ENCODE measurements at regions not wholly inside any gene's neighbourhood (a gene's known extent, or its start where the extent isn't known, plus 50 kb on each side); places are given as distances from the start of the nearest gene placed in this dataset.

- Histone ChIP-seq H3K36me3 (no peaks in the 10 kb centered on the region), H3K4me1 (no peaks in the 10 kb centered on the region), H3K9me3 (no peaks in the 10 kb centered on the region), H3K27ac (no peak overlapping the region), H3K4me3 (no peak overlapping the region), H3K27me3 (no peaks in the 10 kb centered on the region)
- ATAC-seq = no peak
- WGBS, 2 donors (ENCODE audit: low coverage in 1 of 2) = 75 to 81% methylated on average over 1 to 3 of the region's 3 CpGs
- TF ChIP-seq POLR2AphosphoS5 (IDR thresholded peaks at IDR 0.05) = no peak
- TF ChIP-seq EP300 (IDR thresholded peaks at IDR 0.05) = no peak
- TF ChIP-seq CTCF (IDR thresholded peaks at IDR 0.05) = no peak
- no peak for TF ChIP-seq POLR2A (IDR thresholded peaks at IDR 0.05)
These were observed 121.9 kb downstream of the EMP1 start for GRCh38 chr12:13318231-13319015.

DNA sequence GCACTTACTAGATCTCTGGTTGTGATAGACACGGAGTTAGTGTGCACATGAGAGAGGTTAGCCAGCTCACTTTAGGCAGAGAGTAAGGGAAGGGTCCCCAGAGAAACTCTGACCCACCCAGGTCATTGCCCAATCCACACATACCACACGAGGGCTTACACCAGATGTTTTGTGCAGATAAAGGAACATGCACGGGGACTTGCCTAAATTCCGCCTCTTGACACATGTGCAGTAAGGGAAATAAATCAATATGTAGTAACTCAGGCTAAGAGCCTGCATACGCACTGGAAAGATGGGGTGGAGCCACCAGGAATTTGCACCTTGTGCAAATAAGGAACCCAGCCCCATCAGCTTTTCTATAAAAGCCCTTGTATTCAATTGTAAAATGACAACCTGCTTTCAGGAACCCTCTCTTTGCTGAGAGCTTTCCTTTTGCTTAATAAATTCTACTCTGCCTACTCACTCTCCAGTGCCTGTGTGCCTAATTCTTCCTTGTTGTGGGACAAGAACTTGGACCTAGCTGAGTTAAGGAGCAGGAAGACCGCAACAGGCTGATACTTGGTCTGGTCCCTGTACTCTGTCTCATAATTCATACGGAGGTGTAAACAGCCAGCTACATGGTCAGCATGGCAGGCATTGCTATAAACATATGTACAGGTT, 120.2 kb downstream of the EMP1 start:
- Histone ChIP-seq H3K27ac (no peak overlapping the region), H3K27me3 (no peaks in the 10 kb centered on the region), H3K36me3 (no peaks in the 10 kb centered on the region), H3K4me1 (no peaks in the 10 kb centered on the region), H3K4me3 (no peak overlapping the region), H3K9me3 (no peaks in the 10 kb centered on the region)
- no peak for TF ChIP-seq EP300 (IDR thresholded peaks at IDR 0.05)
- TF ChIP-seq POLR2AphosphoS5 (IDR thresholded peaks at IDR 0.05) = no peak
- no peak for TF ChIP-seq POLR2A (IDR thresholded peaks at IDR 0.05)
- no peak for TF ChIP-seq CTCF (IDR thresholded peaks at IDR 0.05)
- WGBS, 2 donors (ENCODE audit: low coverage in 1 of 2) = 67 to 82% methylated on average over 1 to 6 of the region's 7 CpGs
- ATAC-seq = no peak

DNA sequence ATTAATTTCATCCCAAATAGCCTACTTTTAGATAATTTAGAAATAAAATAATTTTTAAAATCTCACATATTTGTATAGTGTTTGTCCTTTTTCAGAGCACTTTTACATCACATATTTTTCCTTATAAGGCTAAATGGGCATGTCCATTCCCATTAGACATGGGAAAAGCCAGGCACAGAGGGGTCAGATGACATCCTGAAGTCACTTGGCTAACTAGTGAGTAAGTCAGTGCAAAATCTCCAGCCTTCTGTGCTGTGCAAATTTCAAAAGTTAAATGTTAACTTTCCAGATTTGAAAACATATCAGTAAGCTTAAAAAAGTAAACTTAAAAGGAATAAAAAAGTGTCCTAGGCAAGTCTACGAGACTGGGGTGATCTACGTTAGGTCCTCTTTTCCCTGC, 117.4 kb downstream of the EMP1 start:
- no peak for TF ChIP-seq EP300 (IDR thresholded peaks at IDR 0.05)
- TF ChIP-seq CTCF (IDR thresholded peaks at IDR 0.05) = no peak
- no peak for TF ChIP-seq POLR2A (IDR thresholded peaks at IDR 0.05)
- TF ChIP-seq POLR2AphosphoS5 (IDR thresholded peaks at IDR 0.05) = no peak
- 80 to 100% methylated on average over 2 of the region's 2 CpGs for WGBS, 2 donors (ENCODE audit: low coverage in 1 of 2)
- Histone ChIP-seq H3K27me3 (no peaks in the 10 kb centered on the region), H3K36me3 (no peaks in the 10 kb centered on the region), H3K4me3 (no peak overlapping the region), H3K27ac (no peak overlapping the region), H3K4me1 (no peaks in the 10 kb centered on the region), H3K9me3 (no peaks in the 10 kb centered on the region)
- ATAC-seq = no peak

DNA sequence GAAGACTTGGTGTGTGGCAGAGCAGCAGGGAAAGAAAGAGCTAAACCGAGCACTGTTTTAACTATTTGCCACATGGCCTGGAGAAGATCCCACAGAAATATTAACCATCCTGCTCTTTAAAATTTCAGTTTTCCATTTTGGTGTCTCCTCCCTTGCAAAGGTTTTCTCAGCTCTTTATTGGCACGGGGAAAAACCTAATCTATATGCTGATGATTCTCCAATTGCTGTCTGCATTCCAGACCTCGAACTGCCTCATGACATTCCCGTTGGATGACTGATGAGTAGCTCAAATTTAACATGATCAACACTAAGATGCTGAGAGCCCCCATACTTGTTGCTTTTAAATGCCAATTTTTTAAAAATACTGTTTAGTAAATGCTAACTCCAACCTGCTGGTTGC, 115.0 kb downstream of the EMP1 start:
- H3K36me3 ChIP-seq = no peaks in the 10 kb centered on the region
- H3K27me3 ChIP-seq = no peaks in the 10 kb centered on the region
- no peaks in the 10 kb centered on the region for H3K4me1 ChIP-seq
- TF ChIP-seq POLR2AphosphoS5 (IDR thresholded peaks at IDR 0.05) (no peak), POLR2A (IDR thresholded peaks at IDR 0.05) (no peak), CTCF (IDR thresholded peaks at IDR 0.05) (no peak), EP300 (IDR thresholded peaks at IDR 0.05) (no peak)
- no peak overlapping the region for H3K27ac ChIP-seq
- no peaks in the 10 kb centered on the region for H3K9me3 ChIP-seq
- ATAC-seq = no peak
- no peak overlapping the region for H3K4me3 ChIP-seq
- 59 to 71% methylated on average over 4 of the region's 4 CpGs for WGBS, 2 donors (ENCODE audit: low coverage in 1 of 2)
